Ovary (tissue), 3 donors: ENCODE measurements at regions not wholly inside any gene's neighbourhood (a gene's known extent, or its start where the extent isn't known, plus 50 kb on each side); places are given as distances from the start of the nearest gene placed in this dataset.

ENCODE experiments used
- POLR2A ChIP-seq: fragments of 450-650 bp; IDR thresholded peaks from one replicate; pipeline ENCODE4 v1.6.1; 2017; ENCODE audit warnings: antibody characterized with exemption, mild to moderate bottlenecking, moderate library complexity
- TF ChIP-seq, protein P1 (sequence below), 3 donors: fragments of 450-650 bp in 2 of 3; fragments of 200-600 bp in 1 of 3; IDR thresholded peaks; one replicate each; pipeline versions ENCODE4 v1.5.1 to v1.8.0; 2016 to 2022; ENCODE audit warnings: antibody characterized with exemption in 3 of 3, mild to moderate bottlenecking in 1 of 3
- donor health status: DM: no; HTN: no; CAD: no.

DNA sequence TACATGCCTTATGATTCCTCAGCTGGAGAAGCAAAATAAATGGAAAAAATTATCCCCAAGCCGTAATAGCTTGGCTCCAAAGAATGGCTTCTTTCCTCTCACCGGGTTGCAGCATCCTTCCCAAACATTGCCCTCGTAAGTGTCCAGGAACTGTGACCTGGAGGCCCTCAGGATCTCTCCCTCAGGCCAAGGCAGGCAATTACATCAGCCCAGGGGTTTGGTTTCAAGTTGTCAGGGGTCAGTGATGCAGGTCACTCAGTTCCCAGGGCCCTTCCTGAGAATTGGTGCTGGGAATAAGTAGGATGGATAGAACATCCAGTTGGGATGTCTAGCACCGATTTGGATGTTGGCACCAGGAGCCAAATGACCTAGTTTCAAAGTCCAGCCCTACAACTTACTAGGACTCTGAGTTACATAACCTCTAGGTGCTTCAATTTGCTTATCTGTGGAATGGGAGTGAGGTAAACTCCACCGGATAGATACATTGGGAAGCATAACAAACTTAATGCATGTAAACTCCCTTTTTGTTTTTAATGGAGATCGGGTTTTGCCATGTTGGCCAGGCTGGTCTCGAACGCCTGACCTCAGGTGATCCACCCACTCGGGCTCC is 133.5 kb upstream of the DAP start:
- TF ChIP-seq, protein P1, sequence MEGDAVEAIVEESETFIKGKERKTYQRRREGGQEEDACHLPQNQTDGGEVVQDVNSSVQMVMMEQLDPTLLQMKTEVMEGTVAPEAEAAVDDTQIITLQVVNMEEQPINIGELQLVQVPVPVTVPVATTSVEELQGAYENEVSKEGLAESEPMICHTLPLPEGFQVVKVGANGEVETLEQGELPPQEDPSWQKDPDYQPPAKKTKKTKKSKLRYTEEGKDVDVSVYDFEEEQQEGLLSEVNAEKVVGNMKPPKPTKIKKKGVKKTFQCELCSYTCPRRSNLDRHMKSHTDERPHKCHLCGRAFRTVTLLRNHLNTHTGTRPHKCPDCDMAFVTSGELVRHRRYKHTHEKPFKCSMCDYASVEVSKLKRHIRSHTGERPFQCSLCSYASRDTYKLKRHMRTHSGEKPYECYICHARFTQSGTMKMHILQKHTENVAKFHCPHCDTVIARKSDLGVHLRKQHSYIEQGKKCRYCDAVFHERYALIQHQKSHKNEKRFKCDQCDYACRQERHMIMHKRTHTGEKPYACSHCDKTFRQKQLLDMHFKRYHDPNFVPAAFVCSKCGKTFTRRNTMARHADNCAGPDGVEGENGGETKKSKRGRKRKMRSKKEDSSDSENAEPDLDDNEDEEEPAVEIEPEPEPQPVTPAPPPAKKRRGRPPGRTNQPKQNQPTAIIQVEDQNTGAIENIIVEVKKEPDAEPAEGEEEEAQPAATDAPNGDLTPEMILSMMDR (IDR thresholded peaks at IDR 0.05): no peak
- TF ChIP-seq POLR2A: no peak
